ENCODE measurements at regions not wholly inside any gene's neighbourhood (a gene's known extent, or its start where the extent isn't known, plus 50 kb on each side); places are given as distances from the start of the nearest gene placed in this dataset.
"Not testable (repeated sequence)": the region's sequence is repeated elsewhere in the genome, so short reads cannot be mapped to it uniquely, and the experiment has no call there.

- not testable (repeated sequence) for DNase-seq
These were observed 874.6 kb upstream of the MBL2 start for GRCh38 chr10:53647221-53647620.

GRCh38 chr10:53646525-53646924 lies 873.9 kb upstream of the MBL2 start:
- DNase-seq, result no peak

GRCh38 chr10:53645951-53646350 lies 873.4 kb upstream of the MBL2 start:
- DNase-seq, result no peak

- DNase-seq, result no peak
These were observed 865.4 kb upstream of the MBL2 start for GRCh38 chr10:53638006-53638405.

- no peak for DNase-seq
These were observed 852.1 kb upstream of the MBL2 start for GRCh38 chr10:53624722-53625121.

- DNase-seq, result no peak
These were observed 849.6 kb upstream of the MBL2 start for GRCh38 chr10:53622201-53622600.

- no peak for DNase-seq
These were observed 847.1 kb upstream of the MBL2 start for GRCh38 chr10:53619671-53620070.

GRCh38 chr10:53607691-53608090 lies 835.1 kb upstream of the MBL2 start:
- no peak for DNase-seq

- DNase-seq, result no peak
These were observed 834.4 kb upstream of the MBL2 start for GRCh38 chr10:53606981-53607380.

GRCh38 chr10:53601260-53601875 lies 828.8 kb upstream of the MBL2 start:
- DNase-seq, result peak in 1 of 2 experiments; percentile 9

- no peak for DNase-seq
These were observed 826.3 kb upstream of the MBL2 start for GRCh38 chr10:53598914-53599313.

- DNase-seq, result no peak
These were observed 825.3 kb upstream of the MBL2 start for GRCh38 chr10:53597835-53598251.

- no peak for DNase-seq
These were observed 807.9 kb upstream of the MBL2 start for GRCh38 chr10:53580465-53580864.

- DNase-seq, result no peak
These were observed 807.2 kb upstream of the MBL2 start for GRCh38 chr10:53579773-53580172.

GRCh38 chr10:53574024-53574423 lies 801.4 kb upstream of the MBL2 start:
- DNase-seq, result no peak

- no peak for DNase-seq
These were observed 800.9 kb upstream of the MBL2 start for GRCh38 chr10:53573498-53573897.

- no peak for DNase-seq
These were observed 800.2 kb upstream of the MBL2 start for GRCh38 chr10:53572799-53573198.

GRCh38 chr10:53570221-53570620 lies 797.6 kb upstream of the MBL2 start:
- DNase-seq, result no peak

- DNase-seq, result no peak
These were observed 796.9 kb upstream of the MBL2 start for GRCh38 chr10:53569455-53569854.

- no peak for DNase-seq
These were observed 776.1 kb upstream of the MBL2 start for GRCh38 chr10:53548664-53549063.

- DNase-seq, result no peak
These were observed 774.8 kb upstream of the MBL2 start for GRCh38 chr10:53547364-53547763.

- DNase-seq, result no peak
These were observed 770.8 kb upstream of the MBL2 start for GRCh38 chr10:53543410-53543809.

GRCh38 chr10:53537508-53537907 lies 764.9 kb upstream of the MBL2 start:
- DNase-seq, result no peak

- DNase-seq, result no peak
These were observed 763.7 kb upstream of the MBL2 start for GRCh38 chr10:53536322-53536721.

GRCh38 chr10:53534428-53534827 lies 761.8 kb upstream of the MBL2 start:
- DNase-seq, result no peak

- no peak for DNase-seq
These were observed 756.4 kb upstream of the MBL2 start for GRCh38 chr10:53528974-53529373.
